ENCODE measurements at regions not wholly inside any gene's neighbourhood (a gene's known extent, or its start where the extent isn't known, plus 50 kb on each side); places are given as distances from the start of the nearest gene placed in this dataset.

GRCh38 chr18:53920312-53921075 is 304.0 kb downstream of the MBD2 start:
- 64% methylated on average over 25 of the region's 25 CpGs for WGBS (ENCODE audit: low lambda C conversion rate)
- CTCF ChIA-PET (ENCODE audit: low intra/inter-chr PET ratio, low total read pairs): no interaction called here
- no peak overlapping the region for H2AFZ ChIP-seq (ENCODE audit: low read length)
- H3K4me2 ChIP-seq (ENCODE audit: low read depth, low read length): no peak overlapping the region
- POLR2A ChIA-PET: no interaction called here
- FAIRE-seq: no peak
- no peak for ATAC-seq
- no peak overlapping the region for H3K9ac ChIP-seq (ENCODE audit: insufficient read depth, low read depth, low read length)
- no peaks in the 10 kb centered on the region for H4K20me1 ChIP-seq (ENCODE audit: insufficient read depth, low read length)
- TF ChIP-seq MNT (IDR thresholded peaks at IDR 0.05) (peak; percentile 96), ZFAT (CRISPR knock-in tag; conservative IDR thresholded peaks at IDR 0.05) (no peak)
- intact Hi-C loops (cut with micrococcal nuclease; ENCODE audit: unreplicated experiment) (no loop called here), in situ Hi-C loops (cut with HindIII; ENCODE audit: extremely low pct_ligation_motif_present, low pct_unique_long_range_greater_than_20kb) (loop anchor here (25.0 kb wide), 1 partner anchor 192 kb away; no protein-coding TSS in a partner anchor)
- no peaks in the 10 kb centered on the region for H3K36me3 ChIP-seq (replicated peaks in 1 of 2; ENCODE audit: control insufficient read depth in 1 of 2, insufficient read depth in 2 of 2, low read length in 2 of 2)
- no peaks in the 10 kb centered on the region for H3K9me3 ChIP-seq (ENCODE audit: low read length)
- H3K79me2 ChIP-seq (ENCODE audit: insufficient read depth, low read length): no peaks in the 10 kb centered on the region
- H3K27ac ChIP-seq (ENCODE audit: extremely low read length, insufficient read depth, low read length): no peak overlapping the region
- H3K4me3 ChIP-seq (replicated peaks in 1 of 3; ENCODE audit: insufficient read depth in 1 of 3, low read depth in 2 of 3, low read length in 3 of 3): no peak overlapping the region
- no peaks in the 10 kb centered on the region for H3K27me3 ChIP-seq (ENCODE audit: control insufficient read depth in 1 of 2, insufficient read depth in 2 of 2, low read length in 2 of 2)
- BruUV-seq (replicated peaks): no TSS peak
- H3K4me1 ChIP-seq (ENCODE audit: insufficient read depth, low read length): no peaks in the 10 kb centered on the region
- no peak for DNase-seq (ENCODE audit: low spot score)

GRCh38 chr18:53918091-53918490 is 306.4 kb downstream of the MBD2 start:
- CTCF ChIA-PET (ENCODE audit: low intra/inter-chr PET ratio, low total read pairs): no interaction called here
- no TSS peak for BruUV-seq (replicated peaks)

More at GRCh38 chr18:53918091-53918490, 306.4 kb downstream of the MBD2 start:
- no peaks in the 10 kb centered on the region for H3K27me3 ChIP-seq (ENCODE audit: control insufficient read depth in 1 of 2, insufficient read depth in 2 of 2, low read length in 2 of 2)
- H3K9me3 ChIP-seq (ENCODE audit: low read length): no peaks in the 10 kb centered on the region
- POLR2A ChIA-PET: no interaction called here
- no peaks in the 10 kb centered on the region for H3K79me2 ChIP-seq (ENCODE audit: insufficient read depth, low read length)
- WGBS (ENCODE audit: low lambda C conversion rate): 0% methylated on average over 2 of the region's 2 CpGs
- no peak overlapping the region for H2AFZ ChIP-seq (ENCODE audit: low read length)
- H3K4me3 ChIP-seq (replicated peaks in 1 of 3; ENCODE audit: insufficient read depth in 1 of 3, low read depth in 2 of 3, low read length in 3 of 3): no peak overlapping the region
- intact Hi-C loops (cut with micrococcal nuclease; ENCODE audit: unreplicated experiment): no loop called here
- ATAC-seq: no peak
- H4K20me1 ChIP-seq (ENCODE audit: insufficient read depth, low read length): no peaks in the 10 kb centered on the region
- no peak for FAIRE-seq
- H3K9ac ChIP-seq (ENCODE audit: insufficient read depth, low read depth, low read length): no peak overlapping the region
- H3K27ac ChIP-seq (ENCODE audit: extremely low read length, insufficient read depth, low read length): no peak overlapping the region
- no peak overlapping the region for H3K4me2 ChIP-seq (ENCODE audit: low read depth, low read length)
- no peaks in the 10 kb centered on the region for H3K36me3 ChIP-seq (replicated peaks in 1 of 2; ENCODE audit: control insufficient read depth in 1 of 2, insufficient read depth in 2 of 2, low read length in 2 of 2)
- in situ Hi-C loops (cut with HindIII; ENCODE audit: extremely low pct_ligation_motif_present, low pct_unique_long_range_greater_than_20kb): loop anchor here (25.0 kb wide), 1 partner anchor 194 kb away; no protein-coding TSS in a partner anchor
- DNase-seq (ENCODE audit: low spot score): no peak
- no peaks in the 10 kb centered on the region for H3K4me1 ChIP-seq (ENCODE audit: insufficient read depth, low read length)
- TF ChIP-seq ZNF317 (CRISPR knock-in tag; IDR thresholded peaks at IDR 0.05) (no peak), ZNF576 (CRISPR knock-in tag; IDR thresholded peaks at IDR 0.05) (no peak)

Measured in HepG2 (cell line).